ENCODE measurements at regions not wholly inside any gene's neighbourhood (a gene's known extent, or its start where the extent isn't known, plus 50 kb on each side); places are given as distances from the start of the nearest gene placed in this dataset.

- DNase-seq, result no peak
These were observed 272.7 kb upstream of the PMFBP1 start for GRCh38 chr16:72444696-72445095.

DNA sequence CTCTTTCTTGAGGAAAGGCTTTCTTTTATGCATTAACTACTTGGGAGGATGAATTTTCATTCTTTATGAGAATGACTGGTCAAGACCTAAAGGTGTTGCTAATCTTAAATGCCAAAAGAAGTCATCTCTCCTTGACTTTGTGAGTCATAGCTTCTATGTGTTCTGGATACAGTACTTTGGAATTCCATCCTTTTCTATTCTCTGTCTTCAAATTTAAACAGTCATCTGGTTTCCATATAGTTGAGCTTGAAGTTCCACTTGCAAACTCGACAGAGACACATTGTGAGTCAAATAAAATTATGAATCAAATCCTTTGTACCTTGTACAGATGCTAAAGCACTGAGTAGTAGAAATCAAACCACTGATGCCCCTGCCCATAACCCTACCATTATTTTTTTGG lies 271.9 kb upstream of the PMFBP1 start:
- no peak for DNase-seq

DNA sequence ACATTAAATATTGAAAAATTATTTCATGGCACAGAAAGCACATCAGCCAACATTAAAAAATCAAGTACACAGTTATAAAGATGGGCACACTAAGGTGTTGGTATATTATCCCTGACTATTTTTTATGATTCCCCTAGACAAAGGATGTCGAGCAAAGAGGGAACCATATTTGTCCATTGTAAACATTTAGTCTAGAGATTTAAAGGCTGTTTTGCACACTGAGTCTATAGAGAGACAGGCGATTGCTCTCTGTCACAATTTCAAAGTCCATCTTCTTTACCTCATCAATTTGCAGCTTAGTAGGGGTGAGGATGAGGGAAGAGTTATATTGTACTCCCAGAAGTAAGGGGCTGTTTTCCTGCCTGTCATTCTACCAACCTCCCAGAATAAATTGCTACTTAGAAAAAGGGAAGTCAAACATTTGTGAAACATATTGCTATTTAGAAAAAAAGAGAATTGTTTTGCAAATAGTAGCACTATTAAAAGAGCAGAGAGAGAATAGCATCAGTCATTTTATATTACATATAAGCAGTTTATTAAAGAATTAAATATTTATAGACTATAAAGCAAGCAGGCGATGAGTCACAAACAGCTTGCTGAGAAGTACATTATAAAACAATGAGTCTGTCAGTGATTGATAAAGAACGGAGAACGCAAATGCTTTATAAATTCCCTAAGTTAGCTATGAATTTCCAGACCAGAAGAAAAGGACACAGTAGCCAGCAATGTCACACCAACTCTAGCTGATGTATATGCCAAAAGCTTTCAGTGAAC lies 270.6 kb upstream of the PMFBP1 start:
- DNase-seq, result no peak

GRCh38 chr16:72437891-72438290 lies 265.9 kb upstream of the PMFBP1 start:
- no peak for DNase-seq

- no peak for DNase-seq
These were observed 262.2 kb upstream of the PMFBP1 start for GRCh38 chr16:72434159-72434558.

DNA sequence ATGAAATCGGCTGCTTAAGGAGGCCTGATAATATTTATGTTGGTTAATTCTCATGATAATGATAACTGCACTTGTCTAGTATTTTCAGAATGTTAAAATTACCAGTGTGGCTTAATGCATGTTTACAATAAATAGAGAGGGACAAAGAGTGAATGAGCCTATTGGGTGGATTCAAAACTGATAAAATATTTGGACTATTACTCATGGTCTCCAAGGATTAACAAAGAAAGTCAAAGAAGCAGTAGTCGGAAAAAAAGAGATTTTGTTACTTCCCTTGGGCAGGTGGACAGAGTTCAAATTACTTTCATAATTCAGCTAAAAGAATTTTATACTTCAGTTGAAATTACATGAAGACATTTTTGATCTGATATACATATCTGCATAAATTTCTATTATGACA lies 258.2 kb upstream of the PMFBP1 start:
- no peak for DNase-seq

DNA sequence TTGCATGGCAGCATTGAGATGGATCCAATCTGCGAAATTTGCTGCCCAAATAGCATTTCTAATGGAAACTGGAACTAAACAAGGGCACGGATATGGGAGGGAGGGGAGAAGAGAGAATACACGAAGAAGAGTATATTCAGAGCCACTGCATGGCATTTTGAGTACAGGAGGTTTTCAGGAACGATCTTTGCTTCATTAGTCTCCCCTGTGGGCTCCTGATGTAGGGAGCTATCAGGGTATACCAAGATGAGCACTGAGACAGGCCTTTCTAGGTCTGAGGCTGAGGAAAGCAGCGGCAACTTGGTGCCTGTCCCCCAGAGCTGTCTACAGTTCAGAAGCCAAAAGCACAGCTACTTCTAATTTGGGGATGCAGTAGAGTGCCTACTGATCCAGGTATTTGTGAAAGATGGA lies 257.7 kb upstream of the PMFBP1 start:
- DNase-seq, result no peak

DNA sequence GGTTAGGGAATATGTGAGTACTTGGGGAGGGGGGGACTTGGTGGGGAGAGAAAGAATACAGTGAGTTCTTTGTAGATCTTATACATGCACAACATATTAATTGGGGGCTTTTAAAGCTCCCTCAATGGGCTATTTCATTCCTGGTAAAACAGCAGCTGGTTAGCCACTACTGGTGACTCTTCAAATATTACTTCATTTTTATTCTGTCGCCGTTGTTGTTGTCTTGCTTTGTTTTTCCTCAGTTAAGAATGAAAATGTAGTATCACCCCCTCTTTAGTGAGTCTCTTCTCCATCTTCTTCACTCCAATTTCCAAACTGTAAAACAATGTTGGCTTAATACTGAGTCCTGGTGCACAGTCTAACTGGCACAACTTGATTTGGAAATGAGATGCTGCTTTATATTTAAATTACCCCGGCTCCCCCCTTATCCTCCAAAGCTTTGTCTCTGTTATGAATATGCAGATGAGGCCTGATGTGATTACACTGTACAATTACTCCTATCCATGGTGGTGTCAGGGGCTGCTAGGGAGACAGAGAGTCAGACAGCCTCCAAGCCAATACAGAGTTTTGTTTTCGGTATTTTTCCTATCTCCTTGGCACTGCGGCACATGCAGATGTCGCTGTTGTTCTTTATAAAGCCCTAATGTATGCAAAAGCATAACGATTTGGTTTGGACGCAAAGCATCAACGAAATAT lies 256.9 kb upstream of the PMFBP1 start:
- no peak for DNase-seq

DNA sequence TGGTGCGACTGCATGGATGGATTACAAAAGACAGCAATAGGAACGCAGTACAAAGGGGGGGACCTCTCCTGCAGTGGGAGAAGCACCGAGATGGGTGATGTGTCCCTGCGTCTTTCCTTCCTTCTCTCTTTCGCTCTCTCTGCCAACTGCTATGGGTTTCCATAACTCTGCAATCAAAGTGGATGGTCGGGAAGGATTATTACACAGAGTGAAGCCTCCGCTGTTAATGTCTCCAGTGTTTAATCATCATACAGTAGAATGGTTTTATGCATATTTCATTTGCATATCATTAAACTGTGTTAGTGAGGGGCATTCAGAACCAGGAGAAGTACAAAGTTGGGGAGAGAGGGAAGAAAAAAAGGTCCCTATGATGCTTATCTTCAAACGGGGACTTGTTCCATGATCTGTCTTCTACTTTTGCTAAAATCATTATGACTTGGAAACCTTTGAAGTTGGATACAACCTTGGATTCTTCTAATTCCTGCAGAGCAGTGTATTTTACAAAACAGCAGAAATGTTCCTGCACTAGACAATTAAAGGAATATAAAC lies 255.9 kb upstream of the PMFBP1 start:
- DNase-seq, result no peak

- DNase-seq, result no peak
These were observed 255.3 kb upstream of the PMFBP1 start for GRCh38 chr16:72427051-72427782.

DNA sequence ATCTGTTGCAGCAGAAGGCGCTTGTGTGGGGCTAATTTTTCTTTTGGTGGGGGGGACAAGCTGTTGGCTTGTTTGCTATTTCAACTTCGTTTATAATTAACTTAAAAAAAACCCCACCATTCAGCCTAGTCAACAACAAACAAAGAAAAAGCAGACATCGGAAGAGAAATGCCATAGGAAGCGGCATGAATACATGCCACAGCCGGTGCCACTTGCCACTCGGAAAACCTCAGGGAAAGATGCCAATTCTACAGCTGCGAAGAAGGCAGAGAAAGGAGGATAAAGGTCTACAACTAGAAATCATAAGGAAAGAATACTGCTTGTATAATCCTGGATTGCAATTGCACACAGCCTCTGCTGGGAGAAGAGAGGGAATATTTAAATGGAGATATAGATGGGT lies 254.4 kb upstream of the PMFBP1 start:
- DNase-seq, result no peak

DNA sequence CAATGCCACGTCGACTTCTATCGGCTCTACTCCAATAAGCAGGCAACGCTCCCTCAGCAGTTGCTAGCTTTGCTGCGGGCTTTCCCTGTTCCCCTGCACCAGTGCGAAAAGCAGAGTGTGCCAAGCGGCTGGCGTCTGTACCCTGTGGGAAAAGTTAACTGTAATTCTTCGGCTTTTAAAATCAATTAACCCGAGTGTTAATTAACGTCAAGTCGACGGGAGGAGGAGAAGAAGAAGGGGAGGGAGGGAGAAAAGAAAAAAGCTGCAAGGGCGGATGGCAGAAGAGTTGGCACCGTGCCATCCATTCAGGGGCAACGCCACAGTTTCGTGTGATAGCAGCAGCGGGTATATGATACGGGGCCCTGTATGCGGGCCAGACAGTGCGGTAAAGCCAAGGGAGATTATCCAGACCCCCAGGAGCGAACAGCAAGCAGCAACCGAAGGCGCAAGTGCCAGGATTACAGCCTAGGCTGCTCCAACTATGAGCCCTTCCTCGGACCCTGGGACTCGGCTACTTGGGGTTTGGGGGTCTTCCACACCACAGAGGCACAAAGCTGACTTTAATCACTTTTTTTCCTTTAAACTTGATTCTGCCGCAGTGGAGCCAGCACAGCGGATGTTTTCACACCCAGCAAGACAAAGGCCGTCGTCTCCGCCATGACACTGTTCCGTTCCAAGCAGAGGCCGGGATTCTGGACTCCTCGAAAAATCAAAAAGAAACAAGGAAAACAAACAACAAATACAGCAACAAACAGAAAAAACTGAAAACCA lies 253.8 kb upstream of the PMFBP1 start:
- no peak for DNase-seq

DNA sequence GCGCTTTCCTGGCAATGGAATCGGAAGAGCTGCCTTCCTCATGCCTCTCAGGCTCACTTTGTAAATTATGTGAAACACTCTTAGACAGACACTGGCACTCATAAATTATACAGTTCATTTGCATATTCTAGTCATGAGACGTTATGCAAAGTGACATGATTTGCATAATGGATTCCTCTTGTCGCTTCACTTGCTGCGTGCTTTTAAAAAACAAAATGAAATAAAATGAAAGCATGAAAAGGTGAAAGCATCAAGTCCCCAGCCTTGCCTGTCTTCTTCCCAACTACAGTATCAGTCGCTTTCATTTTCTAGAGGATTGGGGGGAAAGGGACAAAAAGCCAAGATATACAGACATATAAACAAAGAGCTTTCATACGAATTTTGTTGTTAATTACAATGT lies 252.8 kb upstream of the PMFBP1 start:
- no peak for DNase-seq

- DNase-seq, result no peak
These were observed 250.4 kb upstream of the PMFBP1 start for GRCh38 chr16:72422308-72422897.

DNA sequence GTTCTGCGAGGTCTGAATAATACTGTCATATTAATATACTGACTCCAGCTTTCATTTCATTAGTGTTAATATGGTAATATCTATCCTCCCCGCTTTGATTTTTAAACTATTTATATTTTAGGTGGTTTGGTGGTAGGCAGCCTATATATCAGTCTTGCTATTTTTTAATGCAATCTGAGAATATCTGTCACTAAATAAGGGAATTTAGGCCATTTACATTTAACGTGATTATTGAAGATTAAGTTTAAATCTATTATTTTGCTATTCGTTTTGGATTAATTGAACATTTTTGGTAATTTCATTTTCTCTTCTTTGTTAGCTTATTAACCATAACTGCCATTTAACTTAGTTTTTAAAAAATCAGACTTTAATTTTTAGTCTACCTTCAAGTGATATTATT lies 247.7 kb upstream of the PMFBP1 start:
- DNase-seq, result no peak

- DNase-seq, result no peak
These were observed 243.4 kb upstream of the PMFBP1 start for GRCh38 chr16:72415379-72415778.

DNA sequence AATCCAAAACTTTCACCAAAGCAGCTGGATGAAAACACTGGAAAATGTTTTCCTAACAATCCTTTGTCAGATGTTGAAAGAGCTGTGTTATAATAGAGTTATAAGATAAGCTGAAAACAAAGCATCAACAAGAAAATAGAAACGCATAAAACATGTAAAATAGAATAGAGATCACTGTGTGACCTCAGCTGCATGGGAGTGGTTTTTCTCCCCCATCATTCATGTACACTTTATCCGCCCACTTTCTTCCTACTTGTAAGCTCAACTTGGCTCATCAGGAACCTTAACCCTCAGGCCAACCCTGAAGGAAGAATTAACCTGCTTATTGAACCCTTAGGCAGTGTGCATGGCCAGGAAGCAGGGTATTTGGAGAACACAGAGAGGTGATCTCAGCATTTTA lies 238.5 kb upstream of the PMFBP1 start:
- DNase-seq, result no peak

DNA sequence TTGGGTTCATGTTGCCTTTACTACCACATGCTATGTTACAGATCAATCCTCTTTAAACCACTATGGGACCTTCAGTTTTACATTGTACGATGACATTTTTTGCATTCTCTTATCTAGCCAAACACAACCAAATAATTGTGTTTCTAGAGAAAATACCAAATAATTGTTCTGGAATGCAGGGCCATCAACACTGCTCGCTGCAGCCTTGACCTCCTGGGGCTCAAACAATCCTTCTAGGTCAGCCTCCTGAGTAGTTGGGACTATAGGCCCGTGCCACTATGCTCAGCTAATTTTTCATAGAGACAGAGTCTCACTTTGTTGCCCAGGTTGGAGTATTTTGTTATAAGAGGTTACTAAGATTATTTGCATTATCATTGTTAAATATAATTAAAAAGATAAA lies 237.5 kb upstream of the PMFBP1 start:
- DNase-seq, result no peak

DNA sequence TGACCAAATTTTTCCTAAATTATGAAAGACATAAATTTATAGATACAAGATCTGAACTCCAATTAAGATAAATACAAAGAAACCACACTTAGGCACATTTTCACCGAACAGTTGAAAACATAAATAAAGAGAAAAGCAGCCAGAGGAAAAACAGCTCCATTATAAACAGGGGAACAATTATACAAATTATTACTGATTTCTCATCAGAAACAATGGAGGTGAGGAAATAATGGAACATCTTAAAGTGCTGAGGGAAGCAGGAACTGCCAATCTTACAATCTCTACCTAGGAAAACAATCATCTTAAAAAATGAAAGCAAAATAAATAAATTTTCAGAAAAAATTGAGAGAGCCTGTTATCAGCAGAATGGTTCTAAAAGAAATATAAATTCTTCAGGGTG lies 234.4 kb upstream of the PMFBP1 start:
- DNase-seq, result no peak

DNA sequence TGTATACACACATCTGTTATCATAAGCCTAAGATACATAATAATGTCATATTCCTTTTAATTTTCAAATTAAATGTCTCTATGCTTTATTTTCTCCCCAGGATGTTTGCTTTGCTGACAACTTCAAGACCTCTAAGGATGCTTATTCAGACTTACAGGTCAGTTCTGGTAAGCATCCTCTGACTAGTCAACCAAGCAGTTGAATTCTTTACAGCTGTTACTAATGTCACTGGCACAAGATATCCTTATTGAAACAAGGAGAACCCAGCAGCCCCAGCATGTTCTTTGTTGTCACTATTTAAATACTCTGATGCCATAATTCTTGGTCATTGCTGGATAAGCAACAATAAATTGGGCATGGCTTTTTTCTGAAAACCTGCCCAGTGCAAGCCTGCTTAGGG lies 232.3 kb upstream of the PMFBP1 start:
- no peak for DNase-seq

DNA sequence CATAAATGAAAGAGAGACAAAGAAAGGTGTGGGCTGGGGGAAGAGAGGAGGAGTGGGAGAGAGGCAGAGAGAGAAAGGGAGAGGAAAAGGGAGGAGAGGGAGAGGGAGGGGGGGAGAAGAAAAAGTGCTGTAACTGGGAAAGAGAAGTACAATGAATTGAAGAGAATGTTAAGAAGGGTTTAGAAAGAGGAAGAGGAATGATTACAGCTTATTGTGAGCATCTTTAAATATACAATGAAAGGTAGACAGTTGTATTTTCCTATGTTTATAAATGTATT lies 229.1 kb upstream of the PMFBP1 start:
- no peak for DNase-seq

DNA sequence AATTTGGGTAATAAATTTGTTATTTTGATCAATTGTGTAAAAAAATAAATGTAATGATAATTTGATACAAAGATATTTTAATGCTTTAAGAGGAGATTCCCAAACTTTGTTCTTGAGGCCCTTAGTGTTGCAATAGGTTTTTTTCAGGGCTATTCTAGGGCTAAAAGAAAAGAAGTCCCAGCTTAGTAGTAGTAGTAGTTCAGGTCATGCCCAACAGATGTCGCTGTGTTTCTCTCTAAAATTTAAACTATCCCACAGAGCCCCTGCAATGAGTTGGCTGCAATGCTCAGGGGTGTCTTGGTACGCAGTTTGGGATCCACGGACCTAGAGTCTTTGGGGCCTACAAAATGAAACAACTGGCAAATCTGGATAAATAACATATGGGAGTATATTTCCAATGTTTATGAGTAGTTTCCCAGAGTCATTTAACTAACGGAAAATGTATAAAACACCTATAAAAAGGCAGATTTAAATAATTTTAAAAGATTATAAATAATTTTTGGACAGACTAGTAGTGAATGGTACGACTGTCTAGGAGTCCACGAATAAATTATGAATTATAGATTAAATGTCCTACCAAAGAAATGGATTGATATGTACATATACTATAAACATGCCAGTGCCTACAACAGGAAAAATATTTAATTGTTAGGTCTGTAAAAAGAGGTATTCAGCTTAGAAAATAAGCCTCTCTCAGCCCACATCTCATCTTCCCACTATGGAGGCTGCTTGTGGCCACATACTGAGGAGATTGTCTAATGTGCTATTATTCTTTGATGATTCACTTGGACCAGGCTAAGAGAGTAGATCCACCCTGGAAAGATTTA lies 228.5 kb upstream of the PMFBP1 start:
- peak; percentile 21 for DNase-seq
